ENCODE measurements at regions not wholly inside any gene's neighbourhood (a gene's known extent, or its start where the extent isn't known, plus 50 kb on each side); places are given as distances from the start of the nearest gene placed in this dataset.

DNA sequence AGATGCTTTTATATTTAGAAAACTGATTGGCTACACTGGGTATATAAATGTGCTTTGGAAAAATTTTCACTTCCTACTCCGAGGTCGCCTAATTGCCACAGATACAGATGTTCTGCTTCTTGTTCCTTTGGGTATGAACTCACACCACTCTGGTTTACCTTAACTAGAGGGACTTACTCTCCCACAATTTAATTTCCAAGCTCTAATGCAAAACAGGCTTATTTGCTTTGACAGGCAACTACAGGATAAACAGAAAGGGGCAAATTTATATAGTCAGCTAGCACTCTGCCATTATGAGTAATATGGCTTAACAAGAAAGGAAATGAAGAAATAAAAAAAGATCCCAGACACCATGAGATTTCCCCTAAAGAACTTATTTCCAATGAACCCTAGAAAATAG is 156.9 kb upstream of the ZFP64 start:
- TF ChIP-seq SIN3A (IDR thresholded peaks at IDR 0.05; ENCODE audit: low read depth) (no peak), ZFX (IDR thresholded peaks at IDR 0.05) (no peak), POLR2AphosphoS5 (IDR thresholded peaks at IDR 0.05; ENCODE audit: low read depth, low read length) (no peak), TCF7L2 (IDR thresholded peaks at IDR 0.05; ENCODE audit: borderline replicate concordance, extremely low read depth, insufficient read depth, insufficient read length) (no peak), CTCF (IDR thresholded peaks at IDR 0.05 in 2 of 3, conservative IDR thresholded peaks at IDR 0.05 in 1 of 3; ENCODE audit: borderline replicate concordance in 1 of 3, insufficient read depth in 1 of 3, low read depth in 2 of 3, low read length in 2 of 3) (no peak), EZH2phosphoT487 (IDR thresholded peaks at IDR 0.05; ENCODE audit: borderline replicate concordance) (no peak), SP1 (IDR thresholded peaks at IDR 0.05; ENCODE audit: low read depth) (no peak), CEBPB (IDR thresholded peaks at IDR 0.05; ENCODE audit: low read depth) (no peak)
- TF ChIP-seq, protein P1, sequence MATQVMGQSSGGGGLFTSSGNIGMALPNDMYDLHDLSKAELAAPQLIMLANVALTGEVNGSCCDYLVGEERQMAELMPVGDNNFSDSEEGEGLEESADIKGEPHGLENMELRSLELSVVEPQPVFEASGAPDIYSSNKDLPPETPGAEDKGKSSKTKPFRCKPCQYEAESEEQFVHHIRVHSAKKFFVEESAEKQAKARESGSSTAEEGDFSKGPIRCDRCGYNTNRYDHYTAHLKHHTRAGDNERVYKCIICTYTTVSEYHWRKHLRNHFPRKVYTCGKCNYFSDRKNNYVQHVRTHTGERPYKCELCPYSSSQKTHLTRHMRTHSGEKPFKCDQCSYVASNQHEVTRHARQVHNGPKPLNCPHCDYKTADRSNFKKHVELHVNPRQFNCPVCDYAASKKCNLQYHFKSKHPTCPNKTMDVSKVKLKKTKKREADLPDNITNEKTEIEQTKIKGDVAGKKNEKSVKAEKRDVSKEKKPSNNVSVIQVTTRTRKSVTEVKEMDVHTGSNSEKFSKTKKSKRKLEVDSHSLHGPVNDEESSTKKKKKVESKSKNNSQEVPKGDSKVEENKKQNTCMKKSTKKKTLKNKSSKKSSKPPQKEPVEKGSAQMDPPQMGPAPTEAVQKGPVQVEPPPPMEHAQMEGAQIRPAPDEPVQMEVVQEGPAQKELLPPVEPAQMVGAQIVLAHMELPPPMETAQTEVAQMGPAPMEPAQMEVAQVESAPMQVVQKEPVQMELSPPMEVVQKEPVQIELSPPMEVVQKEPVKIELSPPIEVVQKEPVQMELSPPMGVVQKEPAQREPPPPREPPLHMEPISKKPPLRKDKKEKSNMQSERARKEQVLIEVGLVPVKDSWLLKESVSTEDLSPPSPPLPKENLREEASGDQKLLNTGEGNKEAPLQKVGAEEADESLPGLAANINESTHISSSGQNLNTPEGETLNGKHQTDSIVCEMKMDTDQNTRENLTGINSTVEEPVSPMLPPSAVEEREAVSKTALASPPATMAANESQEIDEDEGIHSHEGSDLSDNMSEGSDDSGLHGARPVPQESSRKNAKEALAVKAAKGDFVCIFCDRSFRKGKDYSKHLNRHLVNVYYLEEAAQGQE (IDR thresholded peaks at IDR 0.05; ENCODE audit: low read depth) = no peak

All from HCT116 (cell line).